A549 (cell line): ENCODE measurements at regions not wholly inside any gene's neighbourhood (a gene's known extent, or its start where the extent isn't known, plus 50 kb on each side); places are given as distances from the start of the nearest gene placed in this dataset.

ENCODE experiments used
- ATAC-seq, 2 experiments: fragments of 200-7000 bp in 1 of 2; fragments of >200 bp in 1 of 2; cut with Nextera tagmentation in 1 of 2; cut with Tn5 transposase in 1 of 2; 3 replicates each; pipeline versions ENCODE4 v1.8.0 to v1.9.1; 2018 to 2020; ENCODE audit warnings: mild to moderate bottlenecking in 1 of 2, moderate library complexity in 1 of 2
- CTCF ChIA-PET: fragments of 300-600 bp; sonication (Branson Sonifier 250); formaldehyde crosslinking; extraction: SDS; loops from one replicate; lab custom pipeline; 2021; ENCODE audit warnings: antibody characterized with exemption, inconsistent platforms; lab: Yijun Ruan, JAX
- POLR2A ChIA-PET: fragments of 350-600 bp; formaldehyde crosslinking; extraction: SDS; loops from one replicate; lab custom pipeline; 2021; ENCODE audit warnings: antibody characterized with exemption, inconsistent platforms; lab: Yijun Ruan, JAX
- DNase-seq, 2 experiments: peaks; one replicate each; pipeline versions ENCODE4 v3.0.0 to v3.0.0-alpha.2; 2011 to 2016; ENCODE audit warnings: low read depth in 1 of 2, low spot score in 1 of 2
- FAIRE-seq: peaks from 2 replicates; lab custom pipeline; 2011; peaks lifted over from hg19 to GRCh38; lab: Jason Lieb, UNC
- H3K27ac ChIP-seq, 2 experiments: fragments of >200 bp; sonication (Bioruptor Twin); formaldehyde crosslinking; 3 replicates each; pipeline ENCODE4 v1.5.1; 2016 to 2017
- H3K4me1 ChIP-seq: fragments of >200 bp; sonication (Bioruptor Twin); formaldehyde crosslinking; 3 replicates; pipeline ENCODE4 v1.6.1; 2016
- H3K4me2 ChIP-seq: fragments of >200 bp; sonication (Bioruptor Twin); formaldehyde crosslinking; 3 replicates; pipeline ENCODE4 v1.6.1; 2016
- H3K4me3 ChIP-seq: fragments of >200 bp; sonication (Bioruptor Twin); formaldehyde crosslinking; 3 replicates; pipeline ENCODE4 v1.5.1; 2016
- H3K9me3 ChIP-seq: fragments of >200 bp; sonication (Bioruptor Twin); formaldehyde crosslinking; 3 replicates; pipeline ENCODE4 v1.6.1; 2016
- CBX8 ChIP-seq: fragments of 200-600 bp; sonication (generic); IDR thresholded peaks from 2 replicates; pipeline ENCODE4 v1.6.1; 2016
- CHD2 ChIP-seq: fragments of 150-350 bp; IDR thresholded peaks from 2 replicates; pipeline ENCODE4 v1.6.1; 2014; ENCODE audit warnings: low read length; ENCODE audit not compliant: partially characterized antibody
- EP300 ChIP-seq, 2 experiments: fragments of >200 bp; sonication (Bioruptor Twin); formaldehyde crosslinking; IDR thresholded peaks; 2 replicates in 1 of 2; 3 replicates in 1 of 2; pipeline ENCODE4 v1.6.1; 2016 to 2017
- HEYL ChIP-seq: fragments of 250-450 bp; sonication (Bioruptor Pico); IDR thresholded peaks from 2 replicates; pipeline ENCODE4 v1.8.0; 2021; ENCODE audit warnings: mild to moderate bottlenecking, moderate library complexity
- JUN ChIP-seq, 2 experiments: fragments of >200 bp; sonication (Bioruptor Twin); formaldehyde crosslinking; IDR thresholded peaks; 2 replicates in 1 of 2; 3 replicates in 1 of 2; pipeline ENCODE4 v1.6.1; 2016 to 2017
- JUNB ChIP-seq: fragments of >200 bp; sonication (Bioruptor Twin); formaldehyde crosslinking; IDR thresholded peaks from 2 replicates; pipeline ENCODE4 v1.6.1; 2016
- MAZ ChIP-seq: fragments of 150-350 bp; IDR thresholded peaks from 2 replicates; pipeline ENCODE4 v1.6.1; 2014; ENCODE audit warnings: antibody characterized with exemption, low read depth, low read length, borderline replicate concordance
- RARB ChIP-seq: fragments of 250-450 bp; sonication (Bioruptor Pico); IDR thresholded peaks from 2 replicates; pipeline ENCODE4 v1.8.0; 2021; ENCODE audit warnings: mild to moderate bottlenecking, moderate library complexity
- RCOR1 ChIP-seq: fragments of 150-350 bp; IDR thresholded peaks from 2 replicates; pipeline ENCODE4 v1.6.1; 2014; ENCODE audit warnings: antibody characterized with exemption, low read length, low read depth
- RFX5 ChIP-seq: fragments of 450-650 bp; IDR thresholded peaks from 2 replicates; pipeline ENCODE4 v1.7.1; 2014; ENCODE audit warnings: antibody characterized with exemption, mild to moderate bottlenecking, moderate library complexity
- RNF2 ChIP-seq: fragments of 200-600 bp; sonication (generic); IDR thresholded peaks from 2 replicates; pipeline ENCODE4 v1.6.1; 2016; ENCODE audit warnings: low read depth, mild to moderate bottlenecking, antibody characterized with exemption, moderate library complexity, borderline replicate concordance
- ZFP36 ChIP-seq: fragments of 450-650 bp; IDR thresholded peaks from 2 replicates; pipeline ENCODE4 v1.6.1; 2014; ENCODE audit warnings: borderline replicate concordance; ENCODE audit not compliant: partially characterized antibody
- WGBS: methylation state at CpG from one replicate; pipeline ENCODE4 v1.1.6; 2017; ENCODE audit errors: missing lambda C conversion rate; 5-methylcytosine and 5-hydroxymethylcytosine counted together
- TF ChIP-seq, protein P1 (sequence below): fragments of 200-600 bp; sonication (generic); IDR thresholded peaks from 2 replicates; pipeline ENCODE4 v1.6.1; 2016; ENCODE audit warnings: antibody characterized with exemption, mild to moderate bottlenecking, moderate library complexity
- TF ChIP-seq, protein P2 (sequence below): fragments of 450-650 bp; IDR thresholded peaks from 2 replicates; pipeline ENCODE4 v1.6.1; 2014; ENCODE audit warnings: antibody characterized with exemption
- TF ChIP-seq, protein P3 (sequence below): fragments of 250-450 bp; sonication (Bioruptor Pico); IDR thresholded peaks from 2 replicates; pipeline ENCODE4 v1.5.0; 2021; ENCODE audit warnings: mild to moderate bottlenecking, moderate library complexity, borderline replicate concordance
- TF ChIP-seq, protein P4 (sequence below): fragments of 150-350 bp; IDR thresholded peaks from 2 replicates; pipeline ENCODE4 v1.6.1; 2014; ENCODE audit warnings: low read depth, mild to moderate bottlenecking, low read length
- TF ChIP-seq, protein P5 (sequence below): fragments of >200 bp; sonication (Bioruptor Twin); formaldehyde crosslinking; IDR thresholded peaks from 3 replicates; pipeline ENCODE4 v1.5.1; 2016

DNA sequence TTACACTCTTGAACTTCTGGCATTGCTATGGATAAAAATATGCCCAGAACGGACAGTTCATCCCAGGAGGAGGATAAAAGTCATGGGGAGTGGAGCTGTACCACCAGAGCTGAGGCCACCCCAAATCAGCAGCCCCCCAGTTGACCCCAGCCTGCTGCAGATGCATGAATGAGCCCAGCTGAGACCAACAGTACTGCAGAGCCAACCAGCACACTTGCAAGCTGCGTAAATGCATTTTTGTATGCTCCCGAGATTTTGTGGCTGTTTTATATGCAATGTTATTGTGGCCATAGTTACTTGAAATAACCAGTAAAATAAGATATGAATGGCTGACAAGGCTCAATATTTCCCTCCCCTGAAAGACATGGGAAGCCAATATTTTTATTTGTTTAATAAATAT lies 264.6 kb downstream of the DUSP10 start:
- ATAC-seq (no peak), FAIRE-seq (no peak), DNase-seq (no peak)
- POLR2A ChIA-PET: interaction anchor here (1.6 kb wide), 1 partner anchor 265 kb away, joined by 11 read pairs; the partner anchor contains the start of gene DUSP10
- no peak overlapping the region for H3K4me3 ChIP-seq
- H3K4me2 ChIP-seq: no peak overlapping the region
- H3K4me1 ChIP-seq: peaks cover 11% of the 10 kb centered on the region
- WGBS: 62% methylated on average over 3 of the region's 3 CpGs
- no peak overlapping the region for H3K27ac ChIP-seq
- H3K9me3 ChIP-seq: no peaks in the 10 kb centered on the region
- CTCF ChIA-PET: interaction anchor here (0.6 to 4.9 kb wide), 41 partner anchors 9 to 983 kb away, joined by 3 to 62 read pairs (median 4); partner anchors contain the start of gene DUSP10
- TF ChIP-seq EP300 (IDR thresholded peaks at IDR 0.05) (no peak), RFX5 (no peak), RARB (no peak), RNF2 (no peak), JUN (IDR thresholded peaks at IDR 0.05) (no peak), MAZ (no peak), ZFP36 (no peak), CHD2 (no peak), HEYL (no peak), JUNB (no peak), CBX8 (no peak), RCOR1 (no peak)
- TF ChIP-seq, protein P1, sequence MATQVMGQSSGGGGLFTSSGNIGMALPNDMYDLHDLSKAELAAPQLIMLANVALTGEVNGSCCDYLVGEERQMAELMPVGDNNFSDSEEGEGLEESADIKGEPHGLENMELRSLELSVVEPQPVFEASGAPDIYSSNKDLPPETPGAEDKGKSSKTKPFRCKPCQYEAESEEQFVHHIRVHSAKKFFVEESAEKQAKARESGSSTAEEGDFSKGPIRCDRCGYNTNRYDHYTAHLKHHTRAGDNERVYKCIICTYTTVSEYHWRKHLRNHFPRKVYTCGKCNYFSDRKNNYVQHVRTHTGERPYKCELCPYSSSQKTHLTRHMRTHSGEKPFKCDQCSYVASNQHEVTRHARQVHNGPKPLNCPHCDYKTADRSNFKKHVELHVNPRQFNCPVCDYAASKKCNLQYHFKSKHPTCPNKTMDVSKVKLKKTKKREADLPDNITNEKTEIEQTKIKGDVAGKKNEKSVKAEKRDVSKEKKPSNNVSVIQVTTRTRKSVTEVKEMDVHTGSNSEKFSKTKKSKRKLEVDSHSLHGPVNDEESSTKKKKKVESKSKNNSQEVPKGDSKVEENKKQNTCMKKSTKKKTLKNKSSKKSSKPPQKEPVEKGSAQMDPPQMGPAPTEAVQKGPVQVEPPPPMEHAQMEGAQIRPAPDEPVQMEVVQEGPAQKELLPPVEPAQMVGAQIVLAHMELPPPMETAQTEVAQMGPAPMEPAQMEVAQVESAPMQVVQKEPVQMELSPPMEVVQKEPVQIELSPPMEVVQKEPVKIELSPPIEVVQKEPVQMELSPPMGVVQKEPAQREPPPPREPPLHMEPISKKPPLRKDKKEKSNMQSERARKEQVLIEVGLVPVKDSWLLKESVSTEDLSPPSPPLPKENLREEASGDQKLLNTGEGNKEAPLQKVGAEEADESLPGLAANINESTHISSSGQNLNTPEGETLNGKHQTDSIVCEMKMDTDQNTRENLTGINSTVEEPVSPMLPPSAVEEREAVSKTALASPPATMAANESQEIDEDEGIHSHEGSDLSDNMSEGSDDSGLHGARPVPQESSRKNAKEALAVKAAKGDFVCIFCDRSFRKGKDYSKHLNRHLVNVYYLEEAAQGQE: no peak
- TF ChIP-seq, protein P2, sequence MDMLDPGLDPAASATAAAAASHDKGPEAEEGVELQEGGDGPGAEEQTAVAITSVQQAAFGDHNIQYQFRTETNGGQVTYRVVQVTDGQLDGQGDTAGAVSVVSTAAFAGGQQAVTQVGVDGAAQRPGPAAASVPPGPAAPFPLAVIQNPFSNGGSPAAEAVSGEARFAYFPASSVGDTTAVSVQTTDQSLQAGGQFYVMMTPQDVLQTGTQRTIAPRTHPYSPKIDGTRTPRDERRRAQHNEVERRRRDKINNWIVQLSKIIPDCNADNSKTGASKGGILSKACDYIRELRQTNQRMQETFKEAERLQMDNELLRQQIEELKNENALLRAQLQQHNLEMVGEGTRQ: no peak
- TF ChIP-seq, protein P3, sequence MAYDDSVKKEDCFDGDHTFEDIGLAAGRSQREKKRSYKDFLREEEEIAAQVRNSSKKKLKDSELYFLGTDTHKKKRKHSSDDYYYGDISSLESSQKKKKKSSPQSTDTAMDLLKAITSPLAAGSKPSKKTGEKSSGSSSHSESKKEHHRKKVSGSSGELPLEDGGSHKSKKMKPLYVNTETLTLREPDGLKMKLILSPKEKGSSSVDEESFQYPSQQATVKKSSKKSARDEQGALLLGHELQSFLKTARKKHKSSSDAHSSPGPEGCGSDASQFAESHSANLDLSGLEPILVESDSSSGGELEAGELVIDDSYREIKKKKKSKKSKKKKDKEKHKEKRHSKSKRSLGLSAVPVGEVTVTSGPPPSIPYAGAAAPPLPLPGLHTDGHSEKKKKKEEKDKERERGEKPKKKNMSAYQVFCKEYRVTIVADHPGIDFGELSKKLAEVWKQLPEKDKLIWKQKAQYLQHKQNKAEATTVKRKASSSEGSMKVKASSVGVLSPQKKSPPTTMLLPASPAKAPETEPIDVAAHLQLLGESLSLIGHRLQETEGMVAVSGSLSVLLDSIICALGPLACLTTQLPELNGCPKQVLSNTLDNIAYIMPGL (CRISPR knock-in tag): no peak
- TF ChIP-seq, protein P4, sequence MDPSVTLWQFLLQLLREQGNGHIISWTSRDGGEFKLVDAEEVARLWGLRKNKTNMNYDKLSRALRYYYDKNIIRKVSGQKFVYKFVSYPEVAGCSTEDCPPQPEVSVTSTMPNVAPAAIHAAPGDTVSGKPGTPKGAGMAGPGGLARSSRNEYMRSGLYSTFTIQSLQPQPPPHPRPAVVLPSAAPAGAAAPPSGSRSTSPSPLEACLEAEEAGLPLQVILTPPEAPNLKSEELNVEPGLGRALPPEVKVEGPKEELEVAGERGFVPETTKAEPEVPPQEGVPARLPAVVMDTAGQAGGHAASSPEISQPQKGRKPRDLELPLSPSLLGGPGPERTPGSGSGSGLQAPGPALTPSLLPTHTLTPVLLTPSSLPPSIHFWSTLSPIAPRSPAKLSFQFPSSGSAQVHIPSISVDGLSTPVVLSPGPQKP: no peak
- TF ChIP-seq, protein P5, sequence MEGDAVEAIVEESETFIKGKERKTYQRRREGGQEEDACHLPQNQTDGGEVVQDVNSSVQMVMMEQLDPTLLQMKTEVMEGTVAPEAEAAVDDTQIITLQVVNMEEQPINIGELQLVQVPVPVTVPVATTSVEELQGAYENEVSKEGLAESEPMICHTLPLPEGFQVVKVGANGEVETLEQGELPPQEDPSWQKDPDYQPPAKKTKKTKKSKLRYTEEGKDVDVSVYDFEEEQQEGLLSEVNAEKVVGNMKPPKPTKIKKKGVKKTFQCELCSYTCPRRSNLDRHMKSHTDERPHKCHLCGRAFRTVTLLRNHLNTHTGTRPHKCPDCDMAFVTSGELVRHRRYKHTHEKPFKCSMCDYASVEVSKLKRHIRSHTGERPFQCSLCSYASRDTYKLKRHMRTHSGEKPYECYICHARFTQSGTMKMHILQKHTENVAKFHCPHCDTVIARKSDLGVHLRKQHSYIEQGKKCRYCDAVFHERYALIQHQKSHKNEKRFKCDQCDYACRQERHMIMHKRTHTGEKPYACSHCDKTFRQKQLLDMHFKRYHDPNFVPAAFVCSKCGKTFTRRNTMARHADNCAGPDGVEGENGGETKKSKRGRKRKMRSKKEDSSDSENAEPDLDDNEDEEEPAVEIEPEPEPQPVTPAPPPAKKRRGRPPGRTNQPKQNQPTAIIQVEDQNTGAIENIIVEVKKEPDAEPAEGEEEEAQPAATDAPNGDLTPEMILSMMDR: no peak
